HG03045 (cell line): ENCODE measurements at regions not wholly inside any gene's neighbourhood (a gene's known extent, or its start where the extent isn't known, plus 50 kb on each side); places are given as distances from the start of the nearest gene placed in this dataset.
A peak's percentile ranks its signal among the peaks of the same experiment; 100 is the strongest.

Experiments used
- ATAC-seq: cut with Tn5 transposase; IDR thresholded peaks from one replicate; pipeline ENCODE4 v1.9.1; 2021; ENCODE audit warnings: mild to moderate bottlenecking, moderate library complexity; ENCODE audit not compliant: unreplicated experiment

DNA sequence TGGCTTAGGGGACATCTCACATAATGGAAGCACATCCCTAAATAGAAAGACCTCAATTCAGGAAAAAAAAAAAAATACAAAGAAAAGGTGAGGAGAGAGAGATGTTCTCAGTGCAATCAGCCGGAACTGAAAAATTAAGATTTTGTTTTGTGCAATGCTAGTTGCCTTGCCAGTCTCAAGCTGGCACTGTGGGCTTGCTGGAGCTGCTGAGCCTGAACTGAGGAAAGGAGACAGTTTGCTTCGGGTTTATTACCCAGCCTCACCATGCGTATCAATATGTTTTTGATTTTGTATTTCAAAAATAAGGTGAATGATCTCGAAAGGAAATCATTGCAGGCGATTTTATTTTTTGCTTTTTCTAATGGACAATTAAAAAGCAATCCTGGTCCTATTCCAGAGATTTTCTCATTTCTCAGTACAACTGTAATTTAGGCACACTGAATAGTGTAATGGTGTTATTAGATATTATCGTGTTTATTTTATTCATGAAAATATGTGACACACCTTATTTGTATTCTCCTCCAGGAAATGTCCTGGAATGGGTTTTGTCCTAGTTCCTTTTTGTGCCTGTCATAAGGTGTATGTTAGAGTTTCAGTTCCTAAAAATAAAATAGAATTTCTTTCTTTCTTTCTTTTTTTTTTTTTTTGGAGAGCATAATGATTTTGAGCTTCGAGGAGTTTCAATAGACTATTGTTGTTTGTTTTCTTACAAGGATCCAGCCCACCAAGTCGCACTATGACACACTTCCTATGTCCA is 72.8 kb upstream of the ZEB2 start:
- ATAC-seq: no peak

DNA sequence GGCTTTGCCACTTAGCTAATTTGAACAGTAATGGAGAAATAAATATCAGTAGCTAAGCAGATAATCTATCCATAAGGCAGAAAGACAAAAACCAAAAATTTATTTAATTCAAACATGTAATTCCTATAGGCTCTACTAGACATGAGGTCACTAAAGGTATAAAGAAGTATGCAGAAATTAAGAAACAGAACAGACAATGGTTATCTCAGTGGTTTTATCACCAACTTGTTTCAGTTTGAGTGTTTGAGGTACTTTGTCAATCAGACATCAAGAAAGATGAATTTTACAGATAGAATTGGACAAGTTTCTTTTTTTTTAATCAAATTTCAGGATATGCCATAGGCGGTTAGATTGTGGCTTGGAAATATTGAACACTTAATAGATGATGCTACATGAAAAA is 67.4 kb upstream of the ZEB2 start:
- no peak for ATAC-seq

DNA sequence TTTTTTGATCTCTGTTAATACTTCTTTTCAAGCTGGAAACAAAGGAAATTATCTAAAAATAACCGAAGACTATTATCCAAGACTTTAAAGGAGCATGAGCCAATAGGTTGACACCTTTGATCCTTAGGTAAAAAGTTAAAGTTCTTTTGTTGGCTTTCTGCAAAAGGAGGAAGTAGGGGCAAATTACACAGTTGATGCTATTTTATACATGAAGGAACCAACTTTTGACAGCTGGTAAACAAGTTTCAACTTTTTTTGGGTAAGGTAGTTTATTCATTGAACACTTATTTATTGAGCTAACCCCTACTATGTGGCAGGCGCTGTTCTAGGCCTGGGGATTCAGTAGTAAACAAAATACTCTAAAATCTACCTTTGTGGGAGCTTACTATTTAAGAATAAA is 66.6 kb upstream of the ZEB2 start:
- no peak for ATAC-seq

DNA sequence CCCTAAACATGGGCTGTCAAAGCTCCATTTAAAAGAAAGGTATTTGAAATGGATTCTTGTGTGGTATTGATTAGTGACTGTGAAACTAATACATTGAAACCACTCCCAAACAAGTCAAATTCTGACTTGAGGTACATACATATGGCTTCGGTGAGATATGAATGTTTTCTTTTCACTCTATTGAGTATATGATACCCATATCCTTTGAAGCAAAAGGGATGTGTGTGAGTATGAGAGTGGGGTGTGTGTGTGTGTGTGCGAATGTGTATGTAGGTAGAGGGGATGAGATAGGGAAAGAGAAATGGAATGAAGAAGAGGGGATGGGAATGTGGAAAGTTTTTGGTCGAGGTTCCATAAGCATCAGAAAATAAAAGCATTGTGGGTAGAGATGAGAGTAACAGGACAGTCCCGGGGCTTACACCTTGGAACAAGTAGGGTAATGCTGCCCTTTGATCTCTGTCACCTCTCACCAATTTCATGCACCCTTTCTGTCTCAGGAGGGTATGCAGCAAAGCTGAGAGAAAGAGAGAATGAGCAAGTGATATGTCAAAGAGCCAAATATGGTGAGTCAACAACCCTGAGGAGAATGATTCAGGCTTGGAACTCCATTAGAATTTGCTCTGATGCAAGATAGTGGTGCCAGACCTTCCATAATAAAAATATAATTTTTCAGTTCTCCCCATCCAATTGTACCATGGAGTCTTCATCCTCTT is 64.0 kb upstream of the ZEB2 start:
- ATAC-seq: no peak

DNA sequence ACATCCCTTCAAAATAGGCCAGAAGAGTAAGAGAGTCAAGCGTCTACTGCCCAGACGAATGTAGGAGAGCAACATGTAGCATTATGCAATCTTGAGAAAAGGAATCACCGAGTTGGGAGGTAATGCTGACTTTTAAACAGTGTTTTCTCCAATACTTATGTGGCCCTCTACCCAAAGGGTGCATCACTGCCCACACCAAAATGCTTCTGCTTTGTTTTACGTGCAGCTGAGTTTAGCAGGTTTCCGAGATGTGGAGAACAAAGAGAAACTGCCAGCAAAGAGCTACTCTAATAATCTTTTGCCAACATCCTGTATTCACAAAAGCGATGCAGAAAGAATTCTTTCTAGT is 63.4 kb upstream of the ZEB2 start:
- no peak for ATAC-seq

DNA sequence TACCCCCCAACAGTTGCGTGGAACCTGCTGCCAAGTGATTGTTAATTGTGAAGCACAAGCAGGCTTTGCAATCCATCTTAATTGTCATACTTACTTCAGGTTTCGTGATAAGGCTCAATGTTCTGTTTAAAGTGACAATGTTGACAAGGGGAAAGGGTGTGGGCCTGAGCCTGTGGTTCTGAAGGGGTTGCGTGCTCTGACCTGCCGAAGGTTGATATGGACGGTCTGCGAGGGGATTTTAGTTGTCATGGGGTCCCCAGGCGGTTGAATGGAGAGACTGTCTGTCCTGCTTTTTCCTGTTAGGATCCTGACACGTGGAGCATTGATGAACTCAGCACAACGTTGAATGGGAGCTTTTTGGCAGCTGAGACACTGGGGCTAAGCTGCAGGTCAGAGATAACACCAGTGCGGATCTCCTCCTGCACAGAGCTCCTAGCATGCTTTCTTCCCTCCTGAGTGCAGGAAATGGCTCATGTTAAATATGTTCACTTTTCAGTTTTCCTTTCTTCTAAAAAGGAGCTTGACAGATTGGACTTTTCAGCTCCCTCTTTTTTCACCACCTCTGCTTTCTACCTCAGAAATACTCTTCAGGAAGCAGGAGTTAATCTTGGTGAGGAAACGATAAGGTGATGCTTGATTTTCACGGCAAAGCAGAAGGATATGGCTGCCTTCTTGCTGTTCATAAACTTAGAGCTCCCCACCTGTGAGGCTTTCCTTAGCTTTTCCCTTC is 62.9 kb upstream of the ZEB2 start:
- ATAC-seq: no peak

DNA sequence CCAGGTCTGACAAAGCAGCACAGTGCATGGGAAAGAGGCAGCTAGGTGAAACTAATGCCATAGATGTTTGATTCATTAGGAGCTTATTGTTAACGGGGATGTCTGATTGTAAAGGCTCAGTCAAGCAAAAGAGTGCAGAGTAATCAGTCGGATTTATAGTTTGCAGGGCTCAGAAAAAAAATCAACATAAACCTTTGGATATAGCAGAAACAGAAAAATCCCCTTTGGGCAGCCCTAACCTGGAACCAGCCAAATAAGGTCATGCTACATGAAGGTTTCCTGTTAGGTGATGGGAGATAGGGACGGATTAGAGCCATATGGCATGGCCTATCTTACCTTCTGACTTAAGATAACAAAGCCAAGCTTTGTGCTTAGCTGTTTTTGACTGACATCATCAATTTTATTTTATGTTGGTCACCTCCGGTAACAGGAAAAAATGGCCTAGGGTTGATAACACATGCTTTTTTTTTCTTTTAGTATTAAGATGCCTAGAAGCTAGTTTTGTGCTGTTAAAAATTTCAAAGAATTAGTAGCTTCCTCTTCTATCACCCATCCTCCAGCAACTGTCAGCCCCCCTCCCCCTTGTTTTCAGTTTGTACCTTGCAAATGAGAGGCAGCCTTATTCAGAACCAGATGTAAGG is 60.7 kb upstream of the ZEB2 start:
- no peak for ATAC-seq

DNA sequence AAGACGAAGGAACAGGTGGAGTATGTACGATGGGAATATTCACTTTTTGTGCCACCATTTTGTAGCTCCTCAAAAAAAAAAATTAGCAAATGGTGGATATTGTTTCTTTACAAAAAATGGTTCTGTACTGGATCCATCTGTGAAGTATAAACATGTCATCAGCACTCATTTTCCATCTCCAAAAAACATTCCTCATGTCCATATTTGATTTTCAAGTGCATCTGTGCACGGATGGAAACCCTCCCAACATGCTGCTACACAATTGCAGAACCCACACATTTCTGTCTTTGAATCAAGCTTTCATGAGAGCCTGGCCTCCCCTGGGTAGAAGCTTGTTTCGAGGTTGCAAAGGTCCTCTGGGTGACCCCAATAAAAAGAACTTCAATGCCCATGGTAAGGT is 59.6 kb upstream of the ZEB2 start:
- ATAC-seq: no peak

DNA sequence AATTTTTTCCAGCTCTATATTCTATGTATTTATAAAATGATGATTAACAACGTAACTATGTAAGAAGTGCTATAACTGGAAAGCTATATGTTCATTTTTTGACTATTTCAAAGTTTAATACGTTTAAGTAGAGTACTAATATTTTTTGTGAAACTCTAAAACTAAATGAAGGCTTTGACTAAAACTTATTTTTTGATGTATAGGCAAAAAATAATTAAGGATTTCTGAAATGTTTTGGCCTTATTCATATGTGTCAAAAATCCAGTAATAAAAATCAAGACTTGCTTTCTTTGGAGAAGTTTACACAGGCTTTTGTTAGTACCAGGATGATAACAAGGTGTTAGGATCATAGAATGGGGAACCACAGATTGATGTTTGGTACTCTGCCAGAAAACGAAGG is 58.2 kb upstream of the ZEB2 start:
- no peak for ATAC-seq

DNA sequence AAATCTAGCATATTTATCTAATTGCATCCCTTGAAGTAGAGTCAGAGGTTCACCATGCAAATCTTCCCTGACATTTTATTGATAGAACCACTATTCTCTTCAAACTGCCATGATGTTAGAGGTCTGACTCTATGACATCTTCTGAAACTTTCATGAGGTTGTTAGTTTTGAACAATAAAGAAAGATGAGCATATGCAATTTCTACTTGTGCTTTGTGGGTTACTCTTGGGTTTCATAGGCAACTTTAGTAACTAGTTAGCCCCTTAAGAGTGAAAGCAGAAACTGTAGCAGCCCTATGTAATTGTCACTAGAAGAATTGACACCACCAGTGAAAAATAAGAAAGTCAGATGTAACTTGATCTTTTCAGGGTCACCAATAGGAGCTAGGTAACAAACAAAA is 53.1 kb upstream of the ZEB2 start:
- peak; percentile 61 for ATAC-seq

DNA sequence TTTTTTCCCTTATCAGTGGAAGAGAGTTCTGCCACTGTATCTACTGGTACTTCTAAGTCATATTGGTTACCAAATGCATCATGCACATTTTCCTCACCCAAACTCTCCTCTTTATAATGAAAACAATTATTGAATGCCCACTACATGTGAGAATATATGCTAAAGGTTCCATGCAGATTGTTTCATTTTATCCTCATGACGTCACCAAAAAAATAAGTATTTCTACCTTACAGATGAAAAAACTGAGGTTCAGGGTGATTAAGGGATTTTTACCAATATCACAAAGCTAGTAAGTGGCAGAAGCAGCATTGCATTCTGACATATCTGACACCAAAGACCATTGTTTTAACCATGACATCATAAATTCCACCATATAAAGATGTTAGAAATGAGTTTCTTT is 51.9 kb upstream of the ZEB2 start:
- no peak for ATAC-seq

DNA sequence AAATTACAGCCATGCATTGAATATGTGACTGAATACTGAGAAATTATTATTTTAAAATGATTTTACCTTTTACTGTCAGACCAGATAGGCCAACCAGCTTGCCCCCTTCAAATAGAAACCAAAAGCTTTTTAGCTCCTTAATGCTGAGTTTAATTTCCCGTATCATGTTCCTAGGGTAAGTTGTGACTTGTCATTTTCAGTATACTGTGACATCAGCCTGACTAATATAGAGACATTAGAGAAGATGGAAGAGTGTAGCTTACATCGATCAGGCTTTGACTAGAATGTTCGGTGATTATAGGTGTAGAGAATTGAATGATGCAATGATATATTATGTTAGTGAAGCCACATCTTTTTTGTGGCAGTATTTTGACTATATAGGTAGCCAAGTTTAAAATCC is 50.6 kb upstream of the ZEB2 start:
- ATAC-seq: no peak
